ENCODE measurements at regions not wholly inside any gene's neighbourhood (a gene's known extent, or its start where the extent isn't known, plus 50 kb on each side); places are given as distances from the start of the nearest gene placed in this dataset.

GRCh38 chr9:109861918-109862317 lies 81.9 kb downstream of the PALM2AKAP2 start:
- intact Hi-C loops (cut with micrococcal nuclease; ENCODE audit: unreplicated experiment) = no loop called here
- no peak overlapping the region for H3K27ac ChIP-seq (ENCODE audit: control insufficient read depth, insufficient read depth)
- H3K4me3 ChIP-seq = no peak overlapping the region
- H3K36me3 ChIP-seq (ENCODE audit: control insufficient read depth in 2 of 2, insufficient read depth in 2 of 2, low read length in 1 of 2) = no peaks in the 10 kb centered on the region
- FAIRE-seq (no peak), DNase-seq (ENCODE audit: low read depth, low spot score) (no peak), ATAC-seq (no peak)
- no peak overlapping the region for H3K4me2 ChIP-seq (ENCODE audit: control insufficient read depth, insufficient read depth)
- H3K4me1 ChIP-seq (ENCODE audit: control insufficient read depth, insufficient read depth, low read length) = no peaks in the 10 kb centered on the region
- POLR2A ChIA-PET = no interaction called here
- no peak for TF ChIP-seq GABPA (IDR thresholded peaks at IDR 0.05; ENCODE audit: low read depth)
- no peak for TF ChIP-seq JUNB (IDR thresholded peaks at IDR 0.05)
- no peak for TF ChIP-seq POU2F2 (IDR thresholded peaks at IDR 0.05; ENCODE audit: borderline replicate concordance, low read depth, low read length)
- TF ChIP-seq CTCF (IDR thresholded peaks at IDR 0.05 in 2 of 3, conservative IDR thresholded peaks at IDR 0.05 in 1 of 3; ENCODE audit: control insufficient read depth in 2 of 3, extremely low read depth in 1 of 3, insufficient read depth in 1 of 3, low read depth in 3 of 3, low read length in 3 of 3) = no peak
- no peak for TF ChIP-seq SUZ12 (IDR thresholded peaks at IDR 0.05; ENCODE audit: unreplicated experiment)
- no peak for TF ChIP-seq POLR2AphosphoS2 (IDR thresholded peaks at IDR 0.05; ENCODE audit: low read depth, low read length)
- no peak for TF ChIP-seq BRCA1 (IDR thresholded peaks at IDR 0.05; ENCODE audit: low read depth, low read length)
- H3K9me3 ChIP-seq (replicated peaks; ENCODE audit: control insufficient read depth, insufficient read depth, low read length) = no peaks in the 10 kb centered on the region
- no TSS peak for BruUV-seq (replicated peaks)
- H3K27me3 ChIP-seq (replicated peaks in 1 of 2; ENCODE audit: control insufficient read depth in 2 of 2, insufficient read depth in 2 of 2, low read length in 1 of 2) = peaks cover 3% of the 10 kb centered on the region in 2 experiments
- H4K20me1 ChIP-seq (ENCODE audit: control insufficient read depth, insufficient read depth) = no peaks in the 10 kb centered on the region
- H3K9ac ChIP-seq (ENCODE audit: control insufficient read depth, insufficient read depth, low read length) = no peak overlapping the region
- CTCF ChIA-PET = no interaction called here
- H2AFZ ChIP-seq (ENCODE audit: control insufficient read depth, low read depth, low read length) = no peak overlapping the region
- SMC1A ChIA-PET (ENCODE audit: uncharacterized antibody, unreplicated experiment) = no interaction called here
- RAD21 ChIA-PET (ENCODE audit: unreplicated experiment) = no interaction called here
- H3K79me2 ChIP-seq (ENCODE audit: control insufficient read depth, insufficient read depth, low read length) = no peaks in the 10 kb centered on the region
- in situ Hi-C loops (cut with MboI) = no loop called here

GRCh38 chr9:109862452-109862851 lies 82.5 kb downstream of the PALM2AKAP2 start:
- no peak overlapping the region for H3K9ac ChIP-seq (ENCODE audit: control insufficient read depth, insufficient read depth, low read length)
- H2AFZ ChIP-seq (ENCODE audit: control insufficient read depth, low read depth, low read length) = no peak overlapping the region
- RAD21 ChIA-PET (ENCODE audit: unreplicated experiment) = no interaction called here
- H3K79me2 ChIP-seq (ENCODE audit: control insufficient read depth, insufficient read depth, low read length) = no peaks in the 10 kb centered on the region
- H3K4me3 ChIP-seq = no peak overlapping the region
- FAIRE-seq (no peak), ATAC-seq (no peak), DNase-seq (ENCODE audit: low read depth, low spot score) (no peak)
- no peaks in the 10 kb centered on the region for H3K9me3 ChIP-seq (replicated peaks; ENCODE audit: control insufficient read depth, insufficient read depth, low read length)
- in situ Hi-C loops (cut with MboI) (no loop called here), intact Hi-C loops (cut with micrococcal nuclease; ENCODE audit: unreplicated experiment) (no loop called here)
- H3K27me3 ChIP-seq (replicated peaks in 1 of 2; ENCODE audit: control insufficient read depth in 2 of 2, insufficient read depth in 2 of 2, low read length in 1 of 2) = peaks cover 3% of the 10 kb centered on the region in 2 experiments
- SMC1A ChIA-PET (ENCODE audit: uncharacterized antibody, unreplicated experiment) = no interaction called here
- CTCF ChIA-PET = interaction anchor here (1.2 kb wide), 1 partner anchor 41 kb away, joined by 3 read pairs; no protein-coding TSS in a partner anchor
- H3K27ac ChIP-seq (ENCODE audit: control insufficient read depth, insufficient read depth) = no peak overlapping the region
- BruUV-seq (replicated peaks) = no TSS peak
- no peaks in the 10 kb centered on the region for H3K36me3 ChIP-seq (ENCODE audit: control insufficient read depth in 2 of 2, insufficient read depth in 2 of 2, low read length in 1 of 2)
- H3K4me2 ChIP-seq (ENCODE audit: control insufficient read depth, insufficient read depth) = no peak overlapping the region
- H3K4me1 ChIP-seq (ENCODE audit: control insufficient read depth, insufficient read depth, low read length) = no peaks in the 10 kb centered on the region
- H4K20me1 ChIP-seq (ENCODE audit: control insufficient read depth, insufficient read depth) = no peaks in the 10 kb centered on the region
- 0% methylated on average over 3 of the region's 3 CpGs for WGBS (ENCODE audit: insufficient coverage, insufficient replicate concordance, low lambda C conversion rate, missing lambda C conversion rate)
- POLR2A ChIA-PET = no interaction called here
- TF ChIP-seq SP1 (IDR thresholded peaks at IDR 0.05; ENCODE audit: low read depth, low read length) (no peak), MAX (IDR thresholded peaks at IDR 0.05; ENCODE audit: low read depth, low read length) (no peak), WRNIP1 (IDR thresholded peaks at IDR 0.05; ENCODE audit: borderline replicate concordance, low read depth, low read length) (no peak), CEBPB (IDR thresholded peaks at IDR 0.05; ENCODE audit: borderline replicate concordance in 1 of 2, low read depth in 2 of 2, low read length in 2 of 2) (no peak), HSF1 (IDR thresholded peaks at IDR 0.05; ENCODE audit: low read depth, low read length) (no peak), ZNF274 (IDR thresholded peaks at IDR 0.05; ENCODE audit: insufficient read depth, insufficient read length) (no peak), CHD4 (IDR thresholded peaks at IDR 0.05) (no peak), SIN3A (IDR thresholded peaks at IDR 0.05; ENCODE audit: low read depth, low read length) (no peak), DPF2 (IDR thresholded peaks at IDR 0.05) (no peak)
